Adrenal gland (tissue), 5 donors: ENCODE measurements at regions not wholly inside any gene's neighbourhood (a gene's known extent, or its start where the extent isn't known, plus 50 kb on each side); places are given as distances from the start of the nearest gene placed in this dataset.

Experiments used
- POLR2A ChIP-seq, 2 donors: fragments of 450-650 bp; IDR thresholded peaks; one replicate each; pipeline ENCODE4 v1.6.1; 2017; ENCODE audit warnings: antibody characterized with exemption in 2 of 2, mild to moderate bottlenecking in 2 of 2, moderate library complexity in 1 of 2
- TF ChIP-seq, protein P1 (sequence below), 6 experiments: fragments of 450-650 bp in 4 of 6; fragments of 200-600 bp in 2 of 6; sonication (generic) in 1 of 6; IDR thresholded peaks; 1 replicate in 5 of 6; 2 replicates in 1 of 6; pipeline versions ENCODE4 v1.5.1 to v1.8.0; 2016 to 2021; ENCODE audit warnings: antibody characterized with exemption in 6 of 6, mild to moderate bottlenecking in 2 of 6, moderate library complexity in 1 of 6
- donor health status: DM: no; HTN: no; CAD: no.

DNA sequence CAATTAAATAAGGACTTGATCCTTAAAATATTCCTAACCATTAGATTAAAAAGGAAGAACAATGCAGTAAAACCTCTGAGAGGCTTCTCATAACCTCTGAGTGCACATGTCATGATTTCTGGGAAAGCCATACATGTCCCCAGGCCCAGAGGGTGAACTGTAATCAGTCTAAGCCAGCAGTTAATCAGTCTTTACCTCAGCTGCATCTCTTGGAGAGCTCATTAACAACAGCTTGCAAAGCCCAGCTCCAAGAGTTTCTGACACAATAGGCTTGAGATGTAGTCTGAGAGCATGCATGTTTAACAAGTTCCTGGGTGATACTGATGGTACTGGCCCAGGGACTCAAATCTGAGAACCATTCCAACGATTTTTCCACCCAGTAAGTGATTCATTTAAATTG, 392.1 kb downstream of the DNAH5 start:
- TF ChIP-seq, protein P1, sequence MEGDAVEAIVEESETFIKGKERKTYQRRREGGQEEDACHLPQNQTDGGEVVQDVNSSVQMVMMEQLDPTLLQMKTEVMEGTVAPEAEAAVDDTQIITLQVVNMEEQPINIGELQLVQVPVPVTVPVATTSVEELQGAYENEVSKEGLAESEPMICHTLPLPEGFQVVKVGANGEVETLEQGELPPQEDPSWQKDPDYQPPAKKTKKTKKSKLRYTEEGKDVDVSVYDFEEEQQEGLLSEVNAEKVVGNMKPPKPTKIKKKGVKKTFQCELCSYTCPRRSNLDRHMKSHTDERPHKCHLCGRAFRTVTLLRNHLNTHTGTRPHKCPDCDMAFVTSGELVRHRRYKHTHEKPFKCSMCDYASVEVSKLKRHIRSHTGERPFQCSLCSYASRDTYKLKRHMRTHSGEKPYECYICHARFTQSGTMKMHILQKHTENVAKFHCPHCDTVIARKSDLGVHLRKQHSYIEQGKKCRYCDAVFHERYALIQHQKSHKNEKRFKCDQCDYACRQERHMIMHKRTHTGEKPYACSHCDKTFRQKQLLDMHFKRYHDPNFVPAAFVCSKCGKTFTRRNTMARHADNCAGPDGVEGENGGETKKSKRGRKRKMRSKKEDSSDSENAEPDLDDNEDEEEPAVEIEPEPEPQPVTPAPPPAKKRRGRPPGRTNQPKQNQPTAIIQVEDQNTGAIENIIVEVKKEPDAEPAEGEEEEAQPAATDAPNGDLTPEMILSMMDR (IDR thresholded peaks at IDR 0.05) = no peak
- no peak for TF ChIP-seq POLR2A (IDR thresholded peaks at IDR 0.05)
